ENCODE measurements at regions not wholly inside any gene's neighbourhood (a gene's known extent, or its start where the extent isn't known, plus 50 kb on each side); places are given as distances from the start of the nearest gene placed in this dataset.

- no peak overlapping the region for H3K27ac ChIP-seq (ENCODE audit: extremely low read length, insufficient read depth, low read length)
- DNase-seq (ENCODE audit: low spot score): no peak
- BruUV-seq (replicated peaks): no TSS peak
- no peak for FAIRE-seq
- CTCF ChIA-PET (ENCODE audit: low intra/inter-chr PET ratio, low total read pairs): no interaction called here
- peaks cover 7% of the 10 kb centered on the region for H3K9me3 ChIP-seq (ENCODE audit: low read length)
- H3K9ac ChIP-seq (ENCODE audit: insufficient read depth, low read depth, low read length): no peak overlapping the region
- POLR2A ChIA-PET: no interaction called here
- no peak overlapping the region for H3K4me3 ChIP-seq (replicated peaks in 1 of 3; ENCODE audit: insufficient read depth in 1 of 3, low read depth in 2 of 3, low read length in 3 of 3)
- in situ Hi-C loops (cut with HindIII; ENCODE audit: extremely low pct_ligation_motif_present, low pct_unique_long_range_greater_than_20kb): no loop called here
- H2AFZ ChIP-seq (ENCODE audit: low read length): no peak overlapping the region
- no peak for ATAC-seq
- TF ChIP-seq PAX8 (CRISPR knock-in tag; IDR thresholded peaks at IDR 0.05; ENCODE audit: borderline replicate concordance) (no peak), IKZF4 (CRISPR knock-in tag; IDR thresholded peaks at IDR 0.05; ENCODE audit: borderline replicate concordance, low read depth, not compliant biosample characterization) (no peak), ZNF543 (CRISPR knock-in tag; IDR thresholded peaks at IDR 0.05) (no peak), ARNT (IDR thresholded peaks at IDR 0.05) (no peak), ZKSCAN5 (CRISPR knock-in tag; IDR thresholded peaks at IDR 0.05) (no peak), ZSCAN29 (CRISPR knock-in tag; conservative IDR thresholded peaks at IDR 0.05) (no peak), MXI1 (IDR thresholded peaks at IDR 0.05; ENCODE audit: borderline replicate concordance, low read depth, low read length) (no peak), ZNF766 (CRISPR knock-in tag; IDR thresholded peaks at IDR 0.05; ENCODE audit: borderline replicate concordance) (no peak), ZMYM4 (CRISPR knock-in tag; IDR thresholded peaks at IDR 0.05) (no peak), MTF2 (CRISPR knock-in tag; IDR thresholded peaks at IDR 0.05; ENCODE audit: borderline replicate concordance) (no peak), BHLHE40 (IDR thresholded peaks at IDR 0.05; ENCODE audit: low read length) (no peak), RAD21 (CRISPR knock-in tag; IDR thresholded peaks at IDR 0.05) (no peak), ZNF24 (IDR thresholded peaks at IDR 0.05) (no peak), MLX (CRISPR knock-in tag; IDR thresholded peaks at IDR 0.05) (no peak), ZFP91 (CRISPR knock-in tag; IDR thresholded peaks at IDR 0.05; ENCODE audit: borderline replicate concordance) (no peak), ZBTB3 (CRISPR knock-in tag; IDR thresholded peaks at IDR 0.05; ENCODE audit: borderline replicate concordance, low read depth) (no peak), E2F5 (CRISPR knock-in tag; conservative IDR thresholded peaks at IDR 0.05) (no peak), HDAC6 (IDR thresholded peaks at IDR 0.05; ENCODE audit: low read depth, low read length) (no peak), ZMYM2 (CRISPR knock-in tag; IDR thresholded peaks at IDR 0.05) (no peak)
- intact Hi-C loops (cut with micrococcal nuclease; ENCODE audit: unreplicated experiment): no loop called here
- H4K20me1 ChIP-seq (ENCODE audit: insufficient read depth, low read length): no peaks in the 10 kb centered on the region
- H3K79me2 ChIP-seq (ENCODE audit: insufficient read depth, low read length): no peaks in the 10 kb centered on the region
- no peak overlapping the region for H3K4me2 ChIP-seq (ENCODE audit: low read depth, low read length)
- H3K36me3 ChIP-seq (replicated peaks in 1 of 2; ENCODE audit: control insufficient read depth in 1 of 2, insufficient read depth in 2 of 2, low read length in 2 of 2): no peaks in the 10 kb centered on the region
- no peaks in the 10 kb centered on the region for H3K4me1 ChIP-seq (ENCODE audit: insufficient read depth, low read length)
- H3K27me3 ChIP-seq (ENCODE audit: control insufficient read depth in 1 of 2, insufficient read depth in 2 of 2, low read length in 2 of 2): no peaks in the 10 kb centered on the region
- WGBS (ENCODE audit: low lambda C conversion rate): 1% methylated on average over 1 of the region's 1 CpG
Observed at GRCh38 chr14:39580696-39581095, 148.5 kb upstream of the FBXO33 start.

Data from HepG2 (cell line).